ENCODE measurements at regions not wholly inside any gene's neighbourhood (a gene's known extent, or its start where the extent isn't known, plus 50 kb on each side); places are given as distances from the start of the nearest gene placed in this dataset.
"Not testable (repeated sequence)": the region's sequence is repeated elsewhere in the genome, so short reads cannot be mapped to it uniquely, and the experiment has no call there.

- H3K4me3 ChIP-seq; H3K27me3 ChIP-seq (replicated peaks; ENCODE audit: insufficient read depth); DNase-seq (ENCODE audit: low spot score); H3K36me3 ChIP-seq; H3K27ac ChIP-seq; ATAC-seq (ENCODE audit: insufficient number of reproducible peaks, low FRiP score, low read depth); H3K4me1 ChIP-seq (ENCODE audit: control insufficient read depth in 1 of 2, low read depth in 2 of 2); H3K9me3 ChIP-seq: not testable (repeated sequence)
Observed at GRCh38 chr16:29135098-29135497, 150.2 kb downstream of the LAT start.

GRCh38 chr16:29133681-29134430 is 149.0 kb downstream of the LAT start:
- not testable (repeated sequence) for DNase-seq (ENCODE audit: low spot score); ATAC-seq (ENCODE audit: insufficient number of reproducible peaks, low FRiP score, low read depth); H3K27ac ChIP-seq; H3K4me3 ChIP-seq; H3K9me3 ChIP-seq; H3K27me3 ChIP-seq (replicated peaks; ENCODE audit: insufficient read depth); H3K36me3 ChIP-seq
- H3K4me1 ChIP-seq (ENCODE audit: control insufficient read depth in 1 of 2, low read depth in 2 of 2) = peaks cover 0 to 10% of the 10 kb centered on the region in 2 donors

GRCh38 chr16:29132869-29133268 is 148.0 kb downstream of the LAT start:
- not testable (repeated sequence) for H3K9me3 ChIP-seq; H3K27me3 ChIP-seq (replicated peaks; ENCODE audit: insufficient read depth); H3K4me3 ChIP-seq; ATAC-seq (ENCODE audit: insufficient number of reproducible peaks, low FRiP score, low read depth); H3K36me3 ChIP-seq; DNase-seq (ENCODE audit: low spot score); H3K27ac ChIP-seq
- H3K4me1 ChIP-seq (ENCODE audit: control insufficient read depth in 1 of 2, low read depth in 2 of 2) = peaks cover 0 to 10% of the 10 kb centered on the region in 2 donors

- H3K36me3 ChIP-seq; H3K27ac ChIP-seq; DNase-seq (ENCODE audit: low spot score); H3K9me3 ChIP-seq; H3K27me3 ChIP-seq (replicated peaks; ENCODE audit: insufficient read depth); ATAC-seq (ENCODE audit: insufficient number of reproducible peaks, low FRiP score, low read depth); H3K4me3 ChIP-seq: not testable (repeated sequence)
- peaks cover 0 to 10% of the 10 kb centered on the region in 2 donors for H3K4me1 ChIP-seq (ENCODE audit: control insufficient read depth in 1 of 2, low read depth in 2 of 2)
Observed at GRCh38 chr16:29132444-29132843, 147.6 kb downstream of the LAT start.

GRCh38 chr16:29130901-29131851 is 146.3 kb downstream of the LAT start:
- peak overlapping the region in 1 of 2 donors; percentile 21 for H3K27ac ChIP-seq
- H3K27me3 ChIP-seq (replicated peaks; ENCODE audit: insufficient read depth); H3K36me3 ChIP-seq; ATAC-seq (ENCODE audit: insufficient number of reproducible peaks, low FRiP score, low read depth); H3K9me3 ChIP-seq; DNase-seq (ENCODE audit: low spot score); H3K4me3 ChIP-seq: not testable (repeated sequence)
- peaks cover 0 to 10% of the 10 kb centered on the region in 2 donors for H3K4me1 ChIP-seq (ENCODE audit: control insufficient read depth in 1 of 2, low read depth in 2 of 2)

- DNase-seq (ENCODE audit: low spot score); H3K36me3 ChIP-seq; H3K27me3 ChIP-seq (replicated peaks; ENCODE audit: insufficient read depth); ATAC-seq (ENCODE audit: insufficient number of reproducible peaks, low FRiP score, low read depth); H3K9me3 ChIP-seq; H3K4me3 ChIP-seq: not testable (repeated sequence)
- Histone ChIP-seq H3K27ac (peak overlapping the region in 1 of 2 donors; percentile 10), H3K4me1 (ENCODE audit: control insufficient read depth in 1 of 2, low read depth in 2 of 2) (peaks cover 0 to 10% of the 10 kb centered on the region in 2 donors)
Observed at GRCh38 chr16:29130131-29130711, 145.4 kb downstream of the LAT start.

GRCh38 chr16:29129458-29130038 is 144.7 kb downstream of the LAT start:
- Histone ChIP-seq H3K27ac (peak overlapping the region in 1 of 2 donors; percentile 10), H3K4me1 (ENCODE audit: control insufficient read depth in 1 of 2, low read depth in 2 of 2) (peaks cover 0 to 10% of the 10 kb centered on the region in 2 donors)
- H3K36me3 ChIP-seq; H3K9me3 ChIP-seq; DNase-seq (ENCODE audit: low spot score); ATAC-seq (ENCODE audit: insufficient number of reproducible peaks, low FRiP score, low read depth); H3K27me3 ChIP-seq (replicated peaks; ENCODE audit: insufficient read depth); H3K4me3 ChIP-seq: not testable (repeated sequence)

- not testable (repeated sequence) for ATAC-seq (ENCODE audit: insufficient number of reproducible peaks, low FRiP score, low read depth); H3K4me3 ChIP-seq; H3K27me3 ChIP-seq (replicated peaks; ENCODE audit: insufficient read depth); DNase-seq (ENCODE audit: low spot score); H3K9me3 ChIP-seq; H3K36me3 ChIP-seq; H3K27ac ChIP-seq
- H3K4me1 ChIP-seq (ENCODE audit: control insufficient read depth in 1 of 2, low read depth in 2 of 2) = peaks cover 0 to 10% of the 10 kb centered on the region in 2 donors
Observed at GRCh38 chr16:29128732-29129457, 144.0 kb downstream of the LAT start.

- H3K4me3 ChIP-seq; H3K27me3 ChIP-seq (replicated peaks; ENCODE audit: insufficient read depth); ATAC-seq (ENCODE audit: insufficient number of reproducible peaks, low FRiP score, low read depth); H3K9me3 ChIP-seq; DNase-seq (ENCODE audit: low spot score); H3K36me3 ChIP-seq; H3K27ac ChIP-seq: not testable (repeated sequence)
- H3K4me1 ChIP-seq (ENCODE audit: control insufficient read depth in 1 of 2, low read depth in 2 of 2) = peaks cover 0 to 10% of the 10 kb centered on the region in 2 donors
Observed at GRCh38 chr16:29127806-29128420, 143.1 kb downstream of the LAT start.

Data from thoracic aorta (tissue), 2 donors.